Fibroblast of villous mesenchyme (primary cell): ENCODE measurements at regions not wholly inside any gene's neighbourhood (a gene's known extent, or its start where the extent isn't known, plus 50 kb on each side); places are given as distances from the start of the nearest gene placed in this dataset.

ENCODE experiments used
- DNase-seq: peaks from one replicate; pipeline ENCODE4 v3.0.0-alpha.2; 2010; ENCODE audit warnings: low read depth
- H3K4me3 ChIP-seq: 2 replicates; pipeline ENCODE4 v1.5.1; 2011; ENCODE audit warnings: low read depth, mild to moderate bottlenecking, low read length
- TF ChIP-seq, protein P1 (sequence below): IDR thresholded peaks from 2 replicates; pipeline ENCODE4 v1.5.1; 2012; ENCODE audit warnings: low read depth, mild to moderate bottlenecking, low read length; ENCODE audit not compliant: insufficient read depth

- no peak overlapping the region for H3K4me3 ChIP-seq
- TF ChIP-seq, protein P1, sequence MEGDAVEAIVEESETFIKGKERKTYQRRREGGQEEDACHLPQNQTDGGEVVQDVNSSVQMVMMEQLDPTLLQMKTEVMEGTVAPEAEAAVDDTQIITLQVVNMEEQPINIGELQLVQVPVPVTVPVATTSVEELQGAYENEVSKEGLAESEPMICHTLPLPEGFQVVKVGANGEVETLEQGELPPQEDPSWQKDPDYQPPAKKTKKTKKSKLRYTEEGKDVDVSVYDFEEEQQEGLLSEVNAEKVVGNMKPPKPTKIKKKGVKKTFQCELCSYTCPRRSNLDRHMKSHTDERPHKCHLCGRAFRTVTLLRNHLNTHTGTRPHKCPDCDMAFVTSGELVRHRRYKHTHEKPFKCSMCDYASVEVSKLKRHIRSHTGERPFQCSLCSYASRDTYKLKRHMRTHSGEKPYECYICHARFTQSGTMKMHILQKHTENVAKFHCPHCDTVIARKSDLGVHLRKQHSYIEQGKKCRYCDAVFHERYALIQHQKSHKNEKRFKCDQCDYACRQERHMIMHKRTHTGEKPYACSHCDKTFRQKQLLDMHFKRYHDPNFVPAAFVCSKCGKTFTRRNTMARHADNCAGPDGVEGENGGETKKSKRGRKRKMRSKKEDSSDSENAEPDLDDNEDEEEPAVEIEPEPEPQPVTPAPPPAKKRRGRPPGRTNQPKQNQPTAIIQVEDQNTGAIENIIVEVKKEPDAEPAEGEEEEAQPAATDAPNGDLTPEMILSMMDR: no peak
- DNase-seq: no peak
Measured at GRCh38 chr9:87008667-87009066, 61.4 kb upstream of the GAS1 start.

DNA sequence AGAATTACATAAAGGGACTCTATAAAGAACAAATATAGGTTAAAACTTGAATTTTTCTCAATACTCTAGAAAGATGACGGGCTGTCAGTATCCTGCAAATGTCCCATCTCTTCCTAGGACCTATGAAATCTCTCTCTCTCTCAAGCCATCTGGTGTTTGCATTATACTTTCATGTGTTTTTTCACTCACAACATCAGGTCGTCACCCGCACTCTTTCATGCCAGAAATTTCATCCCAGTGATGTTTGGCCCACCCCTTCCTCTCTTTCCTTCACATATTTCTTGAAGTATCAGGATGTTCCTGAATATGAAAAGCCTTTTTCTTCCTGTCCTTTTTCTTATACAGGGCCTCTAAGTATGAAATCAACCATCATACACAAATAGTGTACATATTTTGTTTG lies 63.3 kb upstream of the GAS1 start:
- DNase-seq: no peak
- TF ChIP-seq, protein P1: no peak

DNA sequence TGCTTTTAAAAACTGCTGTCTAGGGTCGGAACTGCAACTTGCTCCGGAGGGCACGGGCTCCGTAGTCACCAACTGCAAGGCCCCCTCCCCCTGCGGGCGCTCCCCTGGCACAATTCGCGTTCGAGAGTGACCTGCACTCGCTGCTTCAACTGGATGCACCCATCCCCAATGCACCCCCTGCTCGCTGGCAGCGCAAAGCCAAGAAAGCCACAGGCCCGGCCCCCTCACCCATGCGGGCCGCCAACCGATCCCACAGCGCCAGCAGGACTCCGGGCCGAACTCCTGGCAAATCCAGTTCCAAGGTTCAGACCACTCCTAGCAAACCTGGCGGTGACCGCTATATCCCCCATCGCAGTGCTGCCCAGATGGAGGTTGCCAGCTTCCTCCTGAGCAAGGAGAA lies 64.2 kb upstream of the GAS1 start:
- TF ChIP-seq, protein P1: no peak
- H3K4me3 ChIP-seq: no peak overlapping the region
- DNase-seq: no peak

More for the DNA sequence above, 63.3 kb upstream of the GAS1 start:
- H3K4me3 ChIP-seq: no peak overlapping the region

- TF ChIP-seq, protein P1: no peak
- DNase-seq: no peak
- H3K4me3 ChIP-seq: no peak overlapping the region
Measured at GRCh38 chr9:87013490-87013889, 66.2 kb upstream of the GAS1 start.

DNA sequence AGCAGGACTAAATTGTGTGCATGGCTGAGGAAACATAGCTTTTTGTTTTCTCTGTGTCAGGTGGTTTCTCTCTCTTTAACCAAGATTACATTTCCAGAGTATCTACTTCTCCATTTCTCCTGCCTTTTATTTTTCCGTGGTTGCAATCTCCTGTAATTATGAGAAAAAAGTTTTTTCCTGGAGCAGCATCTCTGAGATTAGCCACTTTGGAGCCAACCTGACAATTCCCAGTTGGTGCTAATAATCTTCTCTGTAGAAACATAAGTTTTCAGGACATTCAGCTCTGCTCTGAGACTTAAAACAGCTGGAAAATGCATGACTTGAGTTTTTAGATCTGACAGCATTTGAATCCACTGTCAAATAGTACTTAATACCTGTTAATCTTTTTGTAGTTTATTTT lies 67.1 kb upstream of the GAS1 start:
- H3K4me3 ChIP-seq: no peak overlapping the region
- no peak for DNase-seq
- TF ChIP-seq, protein P1: no peak

DNA sequence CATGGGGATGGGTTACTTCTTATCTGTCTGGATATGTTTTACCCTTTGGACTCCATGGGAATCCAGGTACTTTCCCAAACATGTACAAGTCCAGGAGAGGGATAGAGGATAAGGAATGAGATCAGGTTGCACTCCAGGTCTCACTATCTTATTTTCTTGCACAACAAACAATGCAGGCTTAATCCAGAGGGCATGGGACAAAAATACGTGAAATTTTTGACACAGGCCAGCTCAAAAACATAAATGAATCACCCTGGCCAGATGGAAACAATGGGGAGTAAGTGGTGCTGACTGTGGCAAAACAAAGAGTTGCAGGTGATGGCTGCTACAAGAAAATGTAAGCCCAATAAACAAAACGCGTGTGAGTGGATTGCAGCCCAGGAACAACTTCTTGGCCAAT lies 69.4 kb upstream of the GAS1 start:
- TF ChIP-seq, protein P1: no peak
- no peak overlapping the region for H3K4me3 ChIP-seq
- no peak for DNase-seq

- no peak for DNase-seq
- TF ChIP-seq, protein P1: no peak
- H3K4me3 ChIP-seq: no peak overlapping the region
Measured at GRCh38 chr9:87020169-87020950, 73.1 kb upstream of the GAS1 start.
